Neural progenitor cell (in vitro differentiated cells): ENCODE measurements at regions not wholly inside any gene's neighbourhood (a gene's known extent, or its start where the extent isn't known, plus 50 kb on each side); places are given as distances from the start of the nearest gene placed in this dataset.

ENCODE experiments used
- EZH2 ChIP-seq: fragments of 200-600 bp; sonication (generic); IDR thresholded peaks from 2 replicates; pipeline ENCODE4 v1.6.1; 2017; ENCODE audit warnings: antibody characterized with exemption, mild to moderate bottlenecking, moderate library complexity
- TF ChIP-seq, protein P1 (sequence below): fragments of 200-600 bp; sonication (generic); IDR thresholded peaks from 2 replicates; pipeline ENCODE4 v1.5.1; 2017; ENCODE audit warnings: antibody characterized with exemption, mild to moderate bottlenecking

DNA sequence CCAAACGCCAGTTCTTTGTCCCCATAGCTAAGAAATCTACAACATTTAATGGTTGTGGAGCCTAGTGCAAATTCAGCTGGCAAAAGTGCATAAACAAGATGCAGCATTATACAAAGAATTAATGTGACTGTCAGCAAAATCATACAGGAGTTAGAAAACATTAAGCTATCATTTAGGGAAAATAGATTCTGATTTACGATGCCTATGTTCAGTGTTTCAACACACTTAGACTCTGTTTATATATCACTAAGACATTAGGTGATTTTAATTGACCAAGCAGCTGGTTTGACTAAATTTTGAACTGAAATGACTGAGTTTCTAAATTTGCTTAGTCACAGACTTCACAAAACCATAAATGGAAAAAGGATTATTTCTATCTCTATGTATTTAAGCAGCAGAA, 1076.8 kb downstream of the TBL1XR1 start:
- TF ChIP-seq, protein P1, sequence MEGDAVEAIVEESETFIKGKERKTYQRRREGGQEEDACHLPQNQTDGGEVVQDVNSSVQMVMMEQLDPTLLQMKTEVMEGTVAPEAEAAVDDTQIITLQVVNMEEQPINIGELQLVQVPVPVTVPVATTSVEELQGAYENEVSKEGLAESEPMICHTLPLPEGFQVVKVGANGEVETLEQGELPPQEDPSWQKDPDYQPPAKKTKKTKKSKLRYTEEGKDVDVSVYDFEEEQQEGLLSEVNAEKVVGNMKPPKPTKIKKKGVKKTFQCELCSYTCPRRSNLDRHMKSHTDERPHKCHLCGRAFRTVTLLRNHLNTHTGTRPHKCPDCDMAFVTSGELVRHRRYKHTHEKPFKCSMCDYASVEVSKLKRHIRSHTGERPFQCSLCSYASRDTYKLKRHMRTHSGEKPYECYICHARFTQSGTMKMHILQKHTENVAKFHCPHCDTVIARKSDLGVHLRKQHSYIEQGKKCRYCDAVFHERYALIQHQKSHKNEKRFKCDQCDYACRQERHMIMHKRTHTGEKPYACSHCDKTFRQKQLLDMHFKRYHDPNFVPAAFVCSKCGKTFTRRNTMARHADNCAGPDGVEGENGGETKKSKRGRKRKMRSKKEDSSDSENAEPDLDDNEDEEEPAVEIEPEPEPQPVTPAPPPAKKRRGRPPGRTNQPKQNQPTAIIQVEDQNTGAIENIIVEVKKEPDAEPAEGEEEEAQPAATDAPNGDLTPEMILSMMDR: no peak
- no peak for TF ChIP-seq EZH2
